ENCODE measurements at regions not wholly inside any gene's neighbourhood (a gene's known extent, or its start where the extent isn't known, plus 50 kb on each side); places are given as distances from the start of the nearest gene placed in this dataset.

GRCh38 chr3:22156868-22157267 is 405.9 kb upstream of the ZNF385D start (continued):
- TF ChIP-seq, protein P1, sequence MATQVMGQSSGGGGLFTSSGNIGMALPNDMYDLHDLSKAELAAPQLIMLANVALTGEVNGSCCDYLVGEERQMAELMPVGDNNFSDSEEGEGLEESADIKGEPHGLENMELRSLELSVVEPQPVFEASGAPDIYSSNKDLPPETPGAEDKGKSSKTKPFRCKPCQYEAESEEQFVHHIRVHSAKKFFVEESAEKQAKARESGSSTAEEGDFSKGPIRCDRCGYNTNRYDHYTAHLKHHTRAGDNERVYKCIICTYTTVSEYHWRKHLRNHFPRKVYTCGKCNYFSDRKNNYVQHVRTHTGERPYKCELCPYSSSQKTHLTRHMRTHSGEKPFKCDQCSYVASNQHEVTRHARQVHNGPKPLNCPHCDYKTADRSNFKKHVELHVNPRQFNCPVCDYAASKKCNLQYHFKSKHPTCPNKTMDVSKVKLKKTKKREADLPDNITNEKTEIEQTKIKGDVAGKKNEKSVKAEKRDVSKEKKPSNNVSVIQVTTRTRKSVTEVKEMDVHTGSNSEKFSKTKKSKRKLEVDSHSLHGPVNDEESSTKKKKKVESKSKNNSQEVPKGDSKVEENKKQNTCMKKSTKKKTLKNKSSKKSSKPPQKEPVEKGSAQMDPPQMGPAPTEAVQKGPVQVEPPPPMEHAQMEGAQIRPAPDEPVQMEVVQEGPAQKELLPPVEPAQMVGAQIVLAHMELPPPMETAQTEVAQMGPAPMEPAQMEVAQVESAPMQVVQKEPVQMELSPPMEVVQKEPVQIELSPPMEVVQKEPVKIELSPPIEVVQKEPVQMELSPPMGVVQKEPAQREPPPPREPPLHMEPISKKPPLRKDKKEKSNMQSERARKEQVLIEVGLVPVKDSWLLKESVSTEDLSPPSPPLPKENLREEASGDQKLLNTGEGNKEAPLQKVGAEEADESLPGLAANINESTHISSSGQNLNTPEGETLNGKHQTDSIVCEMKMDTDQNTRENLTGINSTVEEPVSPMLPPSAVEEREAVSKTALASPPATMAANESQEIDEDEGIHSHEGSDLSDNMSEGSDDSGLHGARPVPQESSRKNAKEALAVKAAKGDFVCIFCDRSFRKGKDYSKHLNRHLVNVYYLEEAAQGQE (IDR thresholded peaks at IDR 0.05), result no peak
- no peak for TF ChIP-seq EP300 (IDR thresholded peaks at IDR 0.05)
- no peak for TF ChIP-seq CBX2 (IDR thresholded peaks at IDR 0.05; ENCODE audit: borderline replicate concordance, low read depth)

- H3K4me3 ChIP-seq, result no peak overlapping the region
- ChIA-PET CTCF (no interaction called here), POLR2A (no interaction called here)
- H3K4me2 ChIP-seq, result no peak overlapping the region
- no peaks in the 10 kb centered on the region for H3K4me1 ChIP-seq
- 28% methylated on average over 4 of the region's 4 CpGs for WGBS (ENCODE audit: missing lambda C conversion rate)
- TF ChIP-seq SREBF2 (IDR thresholded peaks at IDR 0.05), result no peak
- TF ChIP-seq TP53 (CRISPR knock-in tag; IDR thresholded peaks at IDR 0.05), result no peak
- TF ChIP-seq ZNF302 (CRISPR knock-in tag; IDR thresholded peaks at IDR 0.05), result no peak
- TF ChIP-seq ZC3H11A (IDR thresholded peaks at IDR 0.05), result no peak
- TF ChIP-seq FOSL2 (IDR thresholded peaks at IDR 0.05), result no peak
- TF ChIP-seq FOSL2 (CRISPR knock-in tag; IDR thresholded peaks at IDR 0.05), result no peak
- no peak for TF ChIP-seq JUNB (IDR thresholded peaks at IDR 0.05)
- TF ChIP-seq, protein P2, sequence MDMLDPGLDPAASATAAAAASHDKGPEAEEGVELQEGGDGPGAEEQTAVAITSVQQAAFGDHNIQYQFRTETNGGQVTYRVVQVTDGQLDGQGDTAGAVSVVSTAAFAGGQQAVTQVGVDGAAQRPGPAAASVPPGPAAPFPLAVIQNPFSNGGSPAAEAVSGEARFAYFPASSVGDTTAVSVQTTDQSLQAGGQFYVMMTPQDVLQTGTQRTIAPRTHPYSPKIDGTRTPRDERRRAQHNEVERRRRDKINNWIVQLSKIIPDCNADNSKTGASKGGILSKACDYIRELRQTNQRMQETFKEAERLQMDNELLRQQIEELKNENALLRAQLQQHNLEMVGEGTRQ (IDR thresholded peaks at IDR 0.05), result no peak
- TF ChIP-seq POLR2AphosphoS2 (conservative IDR thresholded peaks at IDR 0.05; ENCODE audit: low read length), result no peak
- no peak for TF ChIP-seq MYC (IDR thresholded peaks at IDR 0.05; ENCODE audit: borderline replicate concordance, low read length)
- TF ChIP-seq CHD4 (IDR thresholded peaks at IDR 0.05; ENCODE audit: borderline replicate concordance), result no peak
- no peak for TF ChIP-seq HDAC2 (IDR thresholded peaks at IDR 0.05)
- TF ChIP-seq HOXB13 (CRISPR knock-in tag; IDR thresholded peaks at IDR 0.05; ENCODE audit: low read depth), result no peak
- TF ChIP-seq, protein P3, sequence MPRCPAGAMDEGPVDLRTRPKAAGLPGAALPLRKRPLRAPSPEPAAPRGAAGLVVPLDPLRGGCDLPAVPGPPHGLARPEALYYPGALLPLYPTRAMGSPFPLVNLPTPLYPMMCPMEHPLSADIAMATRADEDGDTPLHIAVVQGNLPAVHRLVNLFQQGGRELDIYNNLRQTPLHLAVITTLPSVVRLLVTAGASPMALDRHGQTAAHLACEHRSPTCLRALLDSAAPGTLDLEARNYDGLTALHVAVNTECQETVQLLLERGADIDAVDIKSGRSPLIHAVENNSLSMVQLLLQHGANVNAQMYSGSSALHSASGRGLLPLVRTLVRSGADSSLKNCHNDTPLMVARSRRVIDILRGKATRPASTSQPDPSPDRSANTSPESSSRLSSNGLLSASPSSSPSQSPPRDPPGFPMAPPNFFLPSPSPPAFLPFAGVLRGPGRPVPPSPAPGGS (IDR thresholded peaks at IDR 0.05), result no peak
- no peak for TF ChIP-seq KDM1A (IDR thresholded peaks at IDR 0.05; ENCODE audit: low read depth)
- no peaks in the 10 kb centered on the region for H3K9me3 ChIP-seq
- FAIRE-seq, result no peak
- no peak overlapping the region for H3K27ac ChIP-seq
- no peak for DNase-seq (ENCODE audit: low read depth in 1 of 2, low spot score in 1 of 2)
- no peak for ATAC-seq
Observed at GRCh38 chr3:22157848-22158247, 406.8 kb upstream of the ZNF385D start.

DNA sequence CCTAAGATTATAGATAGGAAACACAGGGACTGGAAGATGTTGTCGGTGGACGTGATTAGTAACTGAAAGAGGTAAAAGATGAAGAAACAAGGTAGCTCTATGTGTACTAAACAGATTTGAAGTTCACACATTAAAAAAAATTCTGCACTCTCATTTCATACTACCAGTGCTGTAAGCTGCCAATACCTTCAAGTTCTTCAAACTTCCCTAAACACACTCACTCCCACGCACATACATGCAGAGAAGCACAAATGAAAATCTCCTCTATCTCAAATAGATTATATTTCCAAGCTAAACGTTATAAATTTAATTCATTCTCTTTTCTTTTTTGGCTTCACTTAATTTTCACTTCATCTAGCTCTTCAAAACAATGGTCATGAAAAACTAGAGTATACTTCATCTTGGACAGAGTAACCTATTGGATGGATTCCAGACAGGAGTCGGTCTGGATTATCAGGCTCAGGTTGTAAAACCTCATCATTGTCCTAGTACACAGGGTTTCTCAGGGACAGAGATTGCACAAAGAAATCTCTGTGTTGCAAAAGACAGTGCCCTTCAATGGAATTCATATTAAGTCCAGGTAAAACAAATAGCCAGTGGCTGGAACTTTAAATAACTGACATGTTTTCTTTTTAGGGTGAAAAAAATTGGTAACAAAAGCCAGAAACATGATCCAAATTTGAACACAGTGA is 408.1 kb upstream of the ZNF385D start:
- FAIRE-seq (no peak), ATAC-seq (no peak), DNase-seq (ENCODE audit: low read depth in 1 of 2, low spot score in 1 of 2) (no peak)
- ChIA-PET POLR2A (no interaction called here), CTCF (no interaction called here)
- H3K9me3 ChIP-seq, result no peaks in the 10 kb centered on the region
- no peak overlapping the region for H3K4me2 ChIP-seq
- no peak overlapping the region for H3K27ac ChIP-seq
- H3K4me3 ChIP-seq, result no peak overlapping the region
- 28% methylated on average over 5 of the region's 5 CpGs for WGBS (ENCODE audit: missing lambda C conversion rate)
- no peaks in the 10 kb centered on the region for H3K4me1 ChIP-seq
- TF ChIP-seq HDAC2 (IDR thresholded peaks at IDR 0.05) (no peak), ZFP36 (IDR thresholded peaks at IDR 0.05; ENCODE audit: borderline replicate concordance, partially characterized antibody) (no peak), FOSL2 (IDR thresholded peaks at IDR 0.05) (no peak), FOSL2 (CRISPR knock-in tag; IDR thresholded peaks at IDR 0.05) (no peak), RNF2 (IDR thresholded peaks at IDR 0.05; ENCODE audit: borderline replicate concordance, low read depth) (no peak), HES2 (IDR thresholded peaks at IDR 0.05) (no peak), KDM5A (IDR thresholded peaks at IDR 0.05) (no peak), GATA3 (IDR thresholded peaks at IDR 0.05; ENCODE audit: borderline replicate concordance) (no peak), CHD4 (IDR thresholded peaks at IDR 0.05; ENCODE audit: borderline replicate concordance) (no peak), JUN (IDR thresholded peaks at IDR 0.05) (no peak), HOXA7 (CRISPR knock-in tag; IDR thresholded peaks at IDR 0.05) (no peak), MAFK (IDR thresholded peaks at IDR 0.05; ENCODE audit: partially characterized antibody) (no peak), EHF (CRISPR knock-in tag; IDR thresholded peaks at IDR 0.05) (no peak)
- TF ChIP-seq, protein P3 (IDR thresholded peaks at IDR 0.05), result no peak
- TF ChIP-seq, protein P4, sequence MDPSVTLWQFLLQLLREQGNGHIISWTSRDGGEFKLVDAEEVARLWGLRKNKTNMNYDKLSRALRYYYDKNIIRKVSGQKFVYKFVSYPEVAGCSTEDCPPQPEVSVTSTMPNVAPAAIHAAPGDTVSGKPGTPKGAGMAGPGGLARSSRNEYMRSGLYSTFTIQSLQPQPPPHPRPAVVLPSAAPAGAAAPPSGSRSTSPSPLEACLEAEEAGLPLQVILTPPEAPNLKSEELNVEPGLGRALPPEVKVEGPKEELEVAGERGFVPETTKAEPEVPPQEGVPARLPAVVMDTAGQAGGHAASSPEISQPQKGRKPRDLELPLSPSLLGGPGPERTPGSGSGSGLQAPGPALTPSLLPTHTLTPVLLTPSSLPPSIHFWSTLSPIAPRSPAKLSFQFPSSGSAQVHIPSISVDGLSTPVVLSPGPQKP (IDR thresholded peaks at IDR 0.05; ENCODE audit: low read depth, low read length), result no peak
- TF ChIP-seq, protein P5, sequence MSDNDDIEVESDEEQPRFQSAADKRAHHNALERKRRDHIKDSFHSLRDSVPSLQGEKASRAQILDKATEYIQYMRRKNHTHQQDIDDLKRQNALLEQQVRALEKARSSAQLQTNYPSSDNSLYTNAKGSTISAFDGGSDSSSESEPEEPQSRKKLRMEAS (IDR thresholded peaks at IDR 0.05), result no peak
